A673 (cell line): ENCODE measurements at regions not wholly inside any gene's neighbourhood (a gene's known extent, or its start where the extent isn't known, plus 50 kb on each side); places are given as distances from the start of the nearest gene placed in this dataset.

Experiments
- EZH2 ChIP-seq: fragments of 200-600 bp; sonication (generic); IDR thresholded peaks from 2 replicates; pipeline ENCODE4 v1.6.1; 2017; ENCODE audit warnings: borderline replicate concordance, low read depth, mild to moderate bottlenecking, mixed read lengths, antibody characterized with exemption, low read length; ENCODE audit not compliant: poor library complexity, severe bottlenecking
- TF ChIP-seq, protein P1 (sequence below): fragments of 300-800, 200-600 bp; sonication (generic); conservative IDR thresholded peaks from 2 replicates; pipeline ENCODE4 v1.5.1; 2017; ENCODE audit warnings: low read depth, mild to moderate bottlenecking, antibody characterized with exemption, low read length, moderate library complexity, mixed read lengths

DNA sequence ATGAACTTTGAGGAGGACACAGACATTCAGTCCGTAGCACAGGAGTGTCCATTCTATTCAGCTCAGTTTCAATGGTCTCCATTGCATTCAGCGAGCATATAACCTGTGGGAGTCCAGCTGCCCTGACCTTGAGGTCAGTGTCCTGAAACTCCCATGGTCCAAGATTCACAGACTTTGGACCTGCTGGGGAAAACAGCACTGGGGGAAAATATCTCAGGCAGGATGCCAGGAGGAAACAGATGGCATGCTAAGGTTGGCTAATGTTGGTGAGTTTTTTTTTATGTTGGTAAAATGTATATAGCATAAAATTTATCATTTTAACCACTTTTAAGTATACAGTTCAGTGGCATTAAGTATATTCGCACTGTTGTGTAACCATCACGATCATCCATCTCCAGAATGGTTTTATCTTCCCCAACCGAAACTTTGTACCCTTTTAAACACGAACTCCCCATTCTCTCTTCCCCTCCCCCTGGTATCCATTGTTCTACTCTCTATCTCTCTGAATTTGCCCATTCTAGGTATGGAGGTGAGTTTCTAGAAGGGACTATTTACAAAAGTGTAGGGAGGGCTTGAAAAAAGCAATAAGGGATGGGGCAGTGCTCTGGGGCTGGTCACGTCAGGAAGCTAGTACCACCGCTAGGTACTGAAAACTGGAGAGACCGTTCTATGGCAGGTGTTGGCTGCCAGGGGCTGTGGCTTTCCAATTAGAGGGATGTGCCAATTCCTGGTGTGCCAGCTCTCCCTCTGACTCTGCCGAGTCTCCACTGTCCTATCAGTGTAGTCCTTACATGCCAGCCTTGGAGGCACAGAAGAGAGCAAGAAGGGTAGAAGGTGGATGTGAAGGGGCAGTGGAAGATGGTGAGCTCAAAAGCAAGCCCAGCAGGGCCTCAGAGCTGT lies 85.3 kb downstream of the FOXD2 start:
- TF ChIP-seq, protein P1, sequence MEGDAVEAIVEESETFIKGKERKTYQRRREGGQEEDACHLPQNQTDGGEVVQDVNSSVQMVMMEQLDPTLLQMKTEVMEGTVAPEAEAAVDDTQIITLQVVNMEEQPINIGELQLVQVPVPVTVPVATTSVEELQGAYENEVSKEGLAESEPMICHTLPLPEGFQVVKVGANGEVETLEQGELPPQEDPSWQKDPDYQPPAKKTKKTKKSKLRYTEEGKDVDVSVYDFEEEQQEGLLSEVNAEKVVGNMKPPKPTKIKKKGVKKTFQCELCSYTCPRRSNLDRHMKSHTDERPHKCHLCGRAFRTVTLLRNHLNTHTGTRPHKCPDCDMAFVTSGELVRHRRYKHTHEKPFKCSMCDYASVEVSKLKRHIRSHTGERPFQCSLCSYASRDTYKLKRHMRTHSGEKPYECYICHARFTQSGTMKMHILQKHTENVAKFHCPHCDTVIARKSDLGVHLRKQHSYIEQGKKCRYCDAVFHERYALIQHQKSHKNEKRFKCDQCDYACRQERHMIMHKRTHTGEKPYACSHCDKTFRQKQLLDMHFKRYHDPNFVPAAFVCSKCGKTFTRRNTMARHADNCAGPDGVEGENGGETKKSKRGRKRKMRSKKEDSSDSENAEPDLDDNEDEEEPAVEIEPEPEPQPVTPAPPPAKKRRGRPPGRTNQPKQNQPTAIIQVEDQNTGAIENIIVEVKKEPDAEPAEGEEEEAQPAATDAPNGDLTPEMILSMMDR: no peak
- TF ChIP-seq EZH2: no peak
